ENCODE measurements at regions not wholly inside any gene's neighbourhood (a gene's known extent, or its start where the extent isn't known, plus 50 kb on each side); places are given as distances from the start of the nearest gene placed in this dataset.
A peak's percentile ranks its signal among the peaks of the same experiment; 100 is the strongest.
"Not testable (repeated sequence)": the region's sequence is repeated elsewhere in the genome, so short reads cannot be mapped to it uniquely, and the experiment has no call there.

DNA sequence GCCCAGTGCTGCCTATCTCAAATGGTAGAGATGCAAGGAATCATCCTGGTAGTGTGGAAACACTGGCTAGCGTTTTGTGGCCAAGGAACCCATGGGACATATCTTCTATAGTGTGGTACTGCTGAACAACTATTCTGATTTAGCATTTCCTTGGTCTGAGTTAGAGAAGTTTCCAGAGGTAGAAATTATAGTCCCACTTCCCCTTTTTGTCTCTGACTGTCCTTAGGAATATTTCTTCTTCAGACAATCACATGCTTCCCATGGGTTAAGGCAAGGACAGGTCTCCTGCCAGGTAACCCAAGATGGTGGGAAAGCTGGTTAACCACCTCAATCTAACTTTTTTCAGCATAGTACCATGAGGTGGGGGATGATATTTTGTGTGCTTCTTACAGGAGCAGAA is 729.5 kb upstream of the LRRTM4 start:
- H3K4me3 Mint-ChIP-seq = no peak overlapping the region
- no peaks in the 10 kb centered on the region for H3K4me1 Mint-ChIP-seq
- Histone ChIP-seq H3K9me3 (ENCODE audit: control insufficient read depth, low read length) (no peaks in the 10 kb centered on the region), H3K4me3 (ENCODE audit: low read length) (no peak overlapping the region), H3K4me1 (ENCODE audit: control insufficient read depth, insufficient read depth, low read length) (no peaks in the 10 kb centered on the region), H3K9ac (ENCODE audit: extremely low read depth, low read length, poor library complexity, severe bottlenecking) (no peak overlapping the region), H3K27ac (ENCODE audit: low read depth, low read length) (no peak overlapping the region), H3K36me3 (ENCODE audit: control insufficient read depth, insufficient read depth, low read length) (no peaks in the 10 kb centered on the region), H3K27me3 (ENCODE audit: control insufficient read depth, insufficient read depth, low read length, poor library complexity, severe bottlenecking) (no peaks in the 10 kb centered on the region)
- H3K36me3 Mint-ChIP-seq (ENCODE audit: low read depth) = no peaks in the 10 kb centered on the region
- H3K9me3 Mint-ChIP-seq = peaks cover 12% of the 10 kb centered on the region
- TF ChIP-seq, protein P1, sequence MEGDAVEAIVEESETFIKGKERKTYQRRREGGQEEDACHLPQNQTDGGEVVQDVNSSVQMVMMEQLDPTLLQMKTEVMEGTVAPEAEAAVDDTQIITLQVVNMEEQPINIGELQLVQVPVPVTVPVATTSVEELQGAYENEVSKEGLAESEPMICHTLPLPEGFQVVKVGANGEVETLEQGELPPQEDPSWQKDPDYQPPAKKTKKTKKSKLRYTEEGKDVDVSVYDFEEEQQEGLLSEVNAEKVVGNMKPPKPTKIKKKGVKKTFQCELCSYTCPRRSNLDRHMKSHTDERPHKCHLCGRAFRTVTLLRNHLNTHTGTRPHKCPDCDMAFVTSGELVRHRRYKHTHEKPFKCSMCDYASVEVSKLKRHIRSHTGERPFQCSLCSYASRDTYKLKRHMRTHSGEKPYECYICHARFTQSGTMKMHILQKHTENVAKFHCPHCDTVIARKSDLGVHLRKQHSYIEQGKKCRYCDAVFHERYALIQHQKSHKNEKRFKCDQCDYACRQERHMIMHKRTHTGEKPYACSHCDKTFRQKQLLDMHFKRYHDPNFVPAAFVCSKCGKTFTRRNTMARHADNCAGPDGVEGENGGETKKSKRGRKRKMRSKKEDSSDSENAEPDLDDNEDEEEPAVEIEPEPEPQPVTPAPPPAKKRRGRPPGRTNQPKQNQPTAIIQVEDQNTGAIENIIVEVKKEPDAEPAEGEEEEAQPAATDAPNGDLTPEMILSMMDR (conservative IDR thresholded peaks at IDR 0.05) = no peak
- WGBS, 2 experiments (ENCODE audit: insufficient coverage in 1 of 2, insufficient read length in 1 of 2) = 91% methylated on average over 1 of the region's 1 CpG; no CpG with 5 or more reads in 1 of the 2 experiments
- no peak overlapping the region for H3K27ac Mint-ChIP-seq
- H3K27me3 Mint-ChIP-seq (ENCODE audit: insufficient read depth) = no peaks in the 10 kb centered on the region
- DNase-seq = no peak

GRCh38 chr2:78260861-78261260 is 738.7 kb upstream of the LRRTM4 start:
- Mint-ChIP-seq H3K4me1 (peaks cover 25% of the 10 kb centered on the region), H3K36me3 (ENCODE audit: low read depth) (no peaks in the 10 kb centered on the region), H3K27me3 (ENCODE audit: insufficient read depth) (no peaks in the 10 kb centered on the region), H3K9me3 (no peaks in the 10 kb centered on the region), H3K4me3 (peak overlapping the region; percentile 23), H3K27ac (peak overlapping the region; percentile 4)
- H3K27me3 ChIP-seq (ENCODE audit: control insufficient read depth, insufficient read depth, low read length, poor library complexity, severe bottlenecking) = no peaks in the 10 kb centered on the region
- no peaks in the 10 kb centered on the region for H3K9me3 ChIP-seq (ENCODE audit: control insufficient read depth, low read length)
- DNase-seq = no peak
- no peak overlapping the region for H3K27ac ChIP-seq (ENCODE audit: low read depth, low read length)
- WGBS, 2 experiments (ENCODE audit: insufficient coverage in 1 of 2, insufficient read length in 1 of 2) = 59% methylated on average over 2 of the region's 2 CpGs; no CpG with 5 or more reads in 1 of the 2 experiments
- no peak overlapping the region for H3K9ac ChIP-seq (ENCODE audit: extremely low read depth, low read length, poor library complexity, severe bottlenecking)
- TF ChIP-seq, protein P1 (conservative IDR thresholded peaks at IDR 0.05) = no peak
- H3K4me1 ChIP-seq (ENCODE audit: control insufficient read depth, insufficient read depth, low read length) = peaks cover 5% of the 10 kb centered on the region
- H3K4me3 ChIP-seq (ENCODE audit: low read length) = peak overlapping the region; percentile 25
- no peaks in the 10 kb centered on the region for H3K36me3 ChIP-seq (ENCODE audit: control insufficient read depth, insufficient read depth, low read length)

DNA sequence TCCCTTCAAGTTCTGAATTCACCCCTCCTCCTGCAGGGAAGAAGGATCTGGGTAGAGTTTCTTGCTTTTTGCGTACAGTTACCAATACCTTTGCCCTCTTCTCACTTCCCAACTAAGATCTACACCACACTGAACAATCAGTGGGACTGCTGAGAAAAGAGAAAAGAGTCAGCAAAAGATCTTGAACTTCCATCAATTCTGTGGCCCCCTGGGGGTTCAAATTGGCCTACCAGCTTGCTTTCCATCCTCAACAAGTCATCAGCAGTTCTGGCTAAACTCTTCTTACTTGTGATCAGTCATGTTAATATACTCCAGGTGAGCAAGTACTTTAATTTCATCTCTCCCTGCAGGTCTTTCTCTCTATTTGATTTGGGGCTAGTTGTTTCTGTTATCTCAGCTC is 739.3 kb upstream of the LRRTM4 start:
- peak overlapping the region; percentile 4 for H3K27ac Mint-ChIP-seq
- H3K9me3 ChIP-seq (ENCODE audit: control insufficient read depth, low read length) = no peaks in the 10 kb centered on the region
- H3K36me3 Mint-ChIP-seq (ENCODE audit: low read depth) = no peaks in the 10 kb centered on the region
- no peaks in the 10 kb centered on the region for H3K36me3 ChIP-seq (ENCODE audit: control insufficient read depth, insufficient read depth, low read length)
- H3K4me1 Mint-ChIP-seq = peaks cover 25% of the 10 kb centered on the region
- peak overlapping the region; percentile 23 for H3K4me3 Mint-ChIP-seq
- peaks cover 5% of the 10 kb centered on the region for H3K4me1 ChIP-seq (ENCODE audit: control insufficient read depth, insufficient read depth, low read length)
- TF ChIP-seq, protein P1 (conservative IDR thresholded peaks at IDR 0.05) = peak; percentile 66
- H3K27me3 ChIP-seq (ENCODE audit: control insufficient read depth, insufficient read depth, low read length, poor library complexity, severe bottlenecking) = no peaks in the 10 kb centered on the region
- H3K9me3 Mint-ChIP-seq = no peaks in the 10 kb centered on the region
- 83% methylated on average over 1 of the region's 1 CpG; no CpG with 5 or more reads in 1 of the 2 experiments for WGBS, 2 experiments (ENCODE audit: insufficient coverage in 1 of 2, insufficient read length in 1 of 2)
- H3K27ac ChIP-seq (ENCODE audit: low read depth, low read length) = no peak overlapping the region
- H3K9ac ChIP-seq (ENCODE audit: extremely low read depth, low read length, poor library complexity, severe bottlenecking) = no peak overlapping the region
- DNase-seq = peak; percentile 57
- peak overlapping the region; percentile 25 for H3K4me3 ChIP-seq (ENCODE audit: low read length)
- H3K27me3 Mint-ChIP-seq (ENCODE audit: insufficient read depth) = no peaks in the 10 kb centered on the region

GRCh38 chr2:78262089-78262488 is 739.9 kb upstream of the LRRTM4 start:
- not testable (repeated sequence) for H3K36me3 Mint-ChIP-seq (ENCODE audit: low read depth); DNase-seq; H3K4me3 Mint-ChIP-seq; H3K9me3 Mint-ChIP-seq; H3K4me1 ChIP-seq (ENCODE audit: control insufficient read depth, insufficient read depth, low read length); H3K4me3 ChIP-seq (ENCODE audit: low read length); H3K36me3 ChIP-seq (ENCODE audit: control insufficient read depth, insufficient read depth, low read length); H3K27ac Mint-ChIP-seq; H3K9me3 ChIP-seq (ENCODE audit: control insufficient read depth, low read length); H3K9ac ChIP-seq (ENCODE audit: extremely low read depth, low read length, poor library complexity, severe bottlenecking); H3K27ac ChIP-seq (ENCODE audit: low read depth, low read length); H3K27me3 ChIP-seq (ENCODE audit: control insufficient read depth, insufficient read depth, low read length, poor library complexity, severe bottlenecking); H3K27me3 Mint-ChIP-seq (ENCODE audit: insufficient read depth)
- H3K4me1 Mint-ChIP-seq = peaks cover 25% of the 10 kb centered on the region
- 88% methylated on average over 10 of the region's 10 CpGs for WGBS, 2 experiments (ENCODE audit: insufficient coverage in 1 of 2, insufficient read length in 1 of 2)
